Stimulated activated CD4-positive, alpha-beta T cell treated with anti-CD3 and anti-CD28 coated beads, Interleukin-2, amount 100 ng/mL, for 24 hours (primary cell): ENCODE measurements at regions not wholly inside any gene's neighbourhood (a gene's known extent, or its start where the extent isn't known, plus 50 kb on each side); places are given as distances from the start of the nearest gene placed in this dataset.

Experiments
- DNase-seq, 2 donors: peaks; one replicate each; pipeline ENCODE4 v3.0.0-alpha.2; 2020

DNA sequence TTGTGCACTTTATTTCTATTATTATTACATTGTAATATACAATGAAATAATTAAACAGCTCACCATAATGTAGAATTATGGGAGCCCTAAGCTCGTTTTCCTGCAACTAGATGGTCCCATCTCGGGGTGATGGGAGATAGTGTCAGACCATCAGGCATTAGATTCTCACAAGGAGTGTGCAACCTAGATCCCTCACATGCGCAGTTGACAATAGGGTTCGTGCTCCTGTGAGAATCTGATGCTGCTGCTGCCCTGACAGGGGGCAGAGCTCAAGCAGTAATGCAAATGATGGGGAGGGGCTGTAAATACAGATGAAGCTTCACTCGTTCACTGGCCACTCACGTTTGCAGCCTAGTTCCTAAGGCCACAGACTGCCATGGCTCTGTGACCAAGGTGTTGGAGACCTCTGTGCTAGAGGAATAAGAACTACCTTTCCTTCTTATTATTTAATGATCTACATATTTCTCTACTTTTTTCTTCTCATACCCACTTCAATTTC is 492.9 kb upstream of the INTU start:
- no peak for DNase-seq

DNA sequence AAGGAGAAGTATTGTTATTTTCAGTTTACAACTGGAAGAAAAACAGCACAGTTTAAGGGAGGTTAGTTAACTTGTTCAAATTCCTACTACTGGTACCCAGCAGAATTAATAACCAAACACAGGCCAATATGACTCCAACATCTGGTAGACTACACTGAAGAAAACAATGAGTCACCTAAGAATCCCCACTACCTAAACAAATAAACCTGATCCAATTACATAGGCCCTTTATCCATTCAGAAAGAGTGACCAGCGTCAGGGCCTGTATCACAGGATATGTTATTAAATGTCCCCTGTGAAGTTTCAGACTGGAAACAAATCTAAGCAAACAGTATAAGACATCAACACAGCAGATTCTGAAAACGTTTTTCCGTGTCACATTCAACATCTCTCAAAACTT is 492.5 kb upstream of the INTU start:
- DNase-seq = no peak

DNA sequence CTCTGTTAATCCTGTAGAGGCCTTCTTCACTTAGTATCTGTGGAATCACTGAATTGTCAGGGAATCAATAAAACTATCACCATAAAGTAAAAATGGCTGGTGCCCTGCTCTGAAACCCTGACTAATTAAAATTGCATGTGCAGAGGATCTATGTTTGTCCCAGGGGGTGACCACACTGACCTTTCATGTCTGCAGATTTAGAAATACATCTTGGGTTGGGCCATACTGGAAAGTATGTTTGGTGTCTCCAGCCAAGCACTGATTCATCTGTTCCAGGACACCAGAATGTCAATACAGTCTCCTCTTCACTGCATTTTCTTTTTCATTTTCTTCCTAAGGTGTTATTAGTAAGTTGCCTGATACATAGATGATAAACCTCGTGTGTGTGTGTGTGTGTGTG is 490.9 kb upstream of the INTU start:
- DNase-seq = no peak

DNA sequence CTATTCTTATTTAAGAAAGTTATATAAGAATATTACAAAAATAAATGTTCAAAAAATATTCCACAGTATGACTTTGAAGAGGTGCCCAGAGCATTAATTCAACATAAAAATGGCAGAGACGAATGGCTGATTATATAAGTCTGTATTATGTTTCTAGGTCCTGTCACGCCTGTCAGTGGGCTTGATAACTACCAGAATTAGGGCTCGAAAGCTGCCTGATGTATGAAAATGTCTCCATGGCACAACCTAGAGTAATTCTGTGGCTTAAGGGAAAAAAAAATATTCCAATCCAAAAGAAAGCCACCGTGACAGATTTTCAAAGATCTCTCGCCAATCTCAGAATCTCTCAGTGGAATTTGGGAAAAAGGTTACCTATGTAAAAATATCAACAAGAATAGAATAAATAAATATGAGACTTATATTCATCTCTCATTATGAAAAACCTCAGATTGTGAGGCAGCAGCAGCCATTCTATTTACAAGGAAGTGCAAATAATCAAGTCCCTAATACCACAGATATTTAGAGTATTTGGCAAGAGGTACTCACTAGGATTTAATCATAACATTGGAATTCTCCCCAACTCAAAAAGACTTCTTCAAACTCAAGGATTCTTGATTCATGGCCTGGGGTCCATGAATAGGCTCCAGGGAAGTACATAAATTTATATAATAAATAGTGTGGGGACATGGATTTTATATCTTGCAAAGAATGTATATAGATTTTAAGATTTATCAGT is 489.1 kb upstream of the INTU start:
- no peak for DNase-seq

DNA sequence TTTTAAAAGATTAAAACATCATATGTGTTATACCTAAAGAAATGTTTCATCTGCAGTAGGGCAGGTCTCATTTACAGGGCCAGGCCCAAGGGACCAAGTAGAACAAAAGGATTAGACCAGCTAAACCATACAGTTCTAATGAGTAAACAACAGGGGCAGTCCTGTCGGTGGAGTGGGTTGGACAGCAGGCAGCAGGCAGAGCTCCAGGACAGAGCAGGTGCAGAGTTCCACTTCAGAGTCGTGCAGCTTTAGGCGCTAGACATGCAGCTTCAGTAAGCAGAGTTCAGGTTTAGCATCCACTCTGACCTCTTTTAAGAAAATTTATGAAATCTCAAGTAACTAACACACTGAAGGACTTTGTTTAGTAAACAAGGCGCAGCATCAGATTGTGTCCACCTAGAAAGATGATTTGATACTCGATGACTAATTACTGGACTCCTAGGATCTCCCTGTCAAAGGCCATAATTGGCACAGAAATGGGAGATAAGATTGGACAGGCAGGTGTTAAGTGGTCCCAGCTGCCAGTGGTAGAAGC is 487.7 kb upstream of the INTU start:
- DNase-seq = no peak

DNA sequence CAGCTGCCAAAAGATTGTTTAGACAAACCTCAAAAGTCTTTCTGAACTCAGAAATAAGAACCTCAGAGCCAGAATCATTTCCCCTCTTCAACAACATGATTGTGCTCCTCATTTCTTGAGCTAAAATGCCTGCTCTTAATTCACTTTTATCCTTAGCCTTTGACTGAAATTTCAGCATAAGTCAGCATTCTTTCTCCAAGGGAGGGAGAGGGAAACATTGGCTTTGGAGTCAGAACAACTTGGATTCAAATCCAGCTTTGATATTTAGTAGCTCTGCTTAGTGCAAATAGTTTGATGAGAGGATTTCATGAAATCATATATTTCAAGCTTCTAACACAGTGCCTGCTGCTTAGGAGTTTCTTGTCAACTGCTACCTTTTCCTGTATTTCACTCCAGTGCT is 484.6 kb upstream of the INTU start:
- DNase-seq = no peak

DNA sequence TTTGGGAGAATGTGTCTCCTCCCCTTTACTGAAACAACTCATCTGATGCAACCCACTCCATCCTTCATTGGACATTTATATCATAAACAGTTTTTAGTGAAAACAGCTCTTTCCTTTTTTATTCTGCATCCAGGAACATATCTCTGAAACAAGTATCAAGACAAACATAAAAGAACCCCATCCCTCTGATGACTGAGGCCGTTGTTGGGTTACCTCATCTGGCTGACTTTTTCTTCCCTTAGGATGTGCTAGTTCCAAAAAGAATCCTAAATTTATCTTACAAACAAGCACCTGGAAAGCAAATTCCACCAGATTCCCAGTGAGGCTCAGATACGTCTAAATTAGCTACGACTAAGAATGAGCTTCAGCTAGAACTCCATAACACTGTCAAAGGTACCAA is 483.7 kb upstream of the INTU start:
- no peak for DNase-seq

DNA sequence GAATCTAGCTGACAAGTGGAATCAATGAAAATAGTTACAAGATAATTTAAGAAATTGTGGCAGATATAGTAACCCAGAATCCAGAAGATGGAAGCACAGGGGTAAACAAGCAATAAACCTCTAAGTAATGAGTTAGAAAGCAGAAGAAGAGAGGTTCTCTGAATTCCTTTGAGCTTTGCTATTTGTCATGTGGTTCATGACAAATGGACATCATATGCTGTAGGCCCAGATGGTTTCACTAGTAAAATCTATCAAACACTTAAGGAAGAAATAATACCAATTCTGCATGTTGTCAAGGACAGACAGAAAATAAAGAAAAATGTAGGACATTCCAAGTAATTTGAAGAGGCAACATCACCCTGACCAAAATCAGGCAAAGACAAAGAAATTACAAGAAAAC is 480.8 kb upstream of the INTU start:
- DNase-seq = no peak

DNA sequence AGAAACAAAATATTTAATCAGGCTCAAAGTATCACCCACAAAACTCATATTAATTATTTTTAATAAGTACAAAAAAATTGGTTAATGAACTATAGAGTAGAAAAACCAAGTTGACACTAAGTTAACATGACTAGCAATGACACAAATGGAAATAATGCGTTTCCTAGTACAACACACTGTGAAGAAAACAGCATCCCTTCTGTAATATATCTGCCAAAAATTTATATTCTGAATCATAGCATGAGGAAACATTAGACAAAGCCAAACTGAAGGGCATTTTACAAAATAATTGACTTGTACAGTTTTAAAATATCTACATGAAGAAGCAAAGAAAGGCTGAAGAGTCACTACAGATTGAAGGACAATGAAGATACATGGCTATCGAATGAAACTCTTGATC is 477.6 kb upstream of the INTU start:
- no peak for DNase-seq

DNA sequence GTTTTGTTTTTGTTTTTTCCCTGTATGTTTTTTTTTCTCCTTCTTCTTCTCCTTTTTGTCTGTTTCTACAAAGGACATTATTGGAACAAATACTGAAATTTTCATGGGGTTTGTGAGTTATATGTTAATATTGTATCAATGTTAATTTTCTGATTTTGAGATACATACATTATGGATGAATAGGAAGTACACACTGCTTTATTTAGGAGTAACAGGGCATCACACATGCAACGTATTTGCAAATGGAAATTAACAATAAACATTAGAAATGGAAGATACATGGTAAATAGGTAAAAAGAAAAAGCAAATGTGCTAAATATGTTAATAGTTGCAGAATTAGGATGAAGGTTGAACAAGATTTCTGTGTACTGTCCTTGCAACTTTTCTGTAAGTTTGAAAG is 477.2 kb upstream of the INTU start:
- no peak for DNase-seq

DNA sequence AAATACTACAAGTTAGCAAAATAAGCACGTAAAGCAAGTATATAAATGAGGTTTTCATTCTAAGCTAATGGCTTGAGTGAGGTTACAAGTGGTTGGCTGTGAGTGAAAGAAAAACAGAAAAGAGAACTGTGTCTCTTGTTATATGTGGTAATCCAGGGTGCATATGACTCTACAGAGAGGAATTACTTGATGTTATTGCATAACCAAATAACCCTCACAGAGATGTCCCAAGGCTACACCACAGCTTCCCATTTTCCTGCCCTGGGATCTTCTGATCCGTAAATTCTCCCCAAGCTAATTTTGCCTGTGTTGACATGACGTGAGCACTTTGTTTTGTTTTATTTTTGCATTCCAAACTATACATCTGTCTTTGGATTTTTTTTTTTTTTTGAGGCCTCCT is 470.0 kb upstream of the INTU start:
- no peak for DNase-seq

DNA sequence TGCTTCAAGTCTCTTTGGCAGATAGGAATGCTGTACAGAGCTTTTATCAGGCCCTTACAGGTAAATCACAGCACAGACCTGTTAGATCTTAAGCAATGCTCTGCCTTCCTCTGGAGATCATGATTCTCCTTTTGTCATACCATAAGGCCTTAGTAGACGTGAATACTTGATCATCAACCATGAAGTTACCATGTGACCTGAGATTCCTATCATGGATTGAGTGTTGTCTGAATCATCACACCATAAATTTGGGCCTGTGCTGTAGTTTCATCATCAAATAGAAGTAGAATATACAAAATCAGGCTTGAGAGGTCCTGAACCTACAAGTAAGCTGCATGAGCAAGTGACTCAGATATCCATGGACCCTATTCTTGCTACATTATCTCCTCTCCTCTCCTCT is 466.8 kb upstream of the INTU start:
- DNase-seq = no peak

DNA sequence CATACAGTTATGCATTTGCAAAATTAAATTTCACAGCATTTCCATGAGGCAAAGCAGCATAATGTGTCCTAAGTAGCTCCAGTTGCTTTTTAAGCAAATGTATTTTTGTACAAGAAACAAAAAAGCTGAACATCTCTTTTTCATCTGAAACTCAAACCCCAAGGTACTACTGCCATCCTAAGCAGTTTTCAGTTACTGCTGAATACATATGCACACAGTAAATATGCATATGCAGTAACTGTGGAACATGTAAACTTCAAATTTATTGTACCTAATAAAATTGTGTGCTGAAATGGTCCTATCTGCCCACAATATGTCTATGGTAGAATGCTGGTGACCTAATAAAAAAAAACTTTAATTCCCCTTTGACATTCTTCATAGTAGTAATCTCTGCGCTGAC is 458.6 kb upstream of the INTU start:
- no peak for DNase-seq

DNA sequence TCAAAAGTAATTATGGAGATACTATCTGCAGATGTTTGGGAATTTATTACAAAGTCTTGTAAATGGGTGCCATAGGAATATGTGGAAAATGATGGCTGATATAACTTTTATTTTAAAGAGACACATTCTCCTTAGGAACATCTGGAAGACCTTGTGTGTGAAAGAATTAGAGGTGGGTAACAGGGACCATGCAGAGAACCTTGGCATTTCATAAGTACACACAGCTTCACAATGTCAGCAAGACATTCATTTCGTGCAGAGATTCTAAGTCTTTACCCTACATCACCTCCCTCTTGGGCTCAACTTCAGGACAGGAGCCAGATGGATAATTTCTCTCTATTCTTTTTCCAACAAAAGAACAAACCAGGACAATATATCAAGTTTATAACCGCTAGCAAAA is 458.1 kb upstream of the INTU start:
- no peak for DNase-seq

DNA sequence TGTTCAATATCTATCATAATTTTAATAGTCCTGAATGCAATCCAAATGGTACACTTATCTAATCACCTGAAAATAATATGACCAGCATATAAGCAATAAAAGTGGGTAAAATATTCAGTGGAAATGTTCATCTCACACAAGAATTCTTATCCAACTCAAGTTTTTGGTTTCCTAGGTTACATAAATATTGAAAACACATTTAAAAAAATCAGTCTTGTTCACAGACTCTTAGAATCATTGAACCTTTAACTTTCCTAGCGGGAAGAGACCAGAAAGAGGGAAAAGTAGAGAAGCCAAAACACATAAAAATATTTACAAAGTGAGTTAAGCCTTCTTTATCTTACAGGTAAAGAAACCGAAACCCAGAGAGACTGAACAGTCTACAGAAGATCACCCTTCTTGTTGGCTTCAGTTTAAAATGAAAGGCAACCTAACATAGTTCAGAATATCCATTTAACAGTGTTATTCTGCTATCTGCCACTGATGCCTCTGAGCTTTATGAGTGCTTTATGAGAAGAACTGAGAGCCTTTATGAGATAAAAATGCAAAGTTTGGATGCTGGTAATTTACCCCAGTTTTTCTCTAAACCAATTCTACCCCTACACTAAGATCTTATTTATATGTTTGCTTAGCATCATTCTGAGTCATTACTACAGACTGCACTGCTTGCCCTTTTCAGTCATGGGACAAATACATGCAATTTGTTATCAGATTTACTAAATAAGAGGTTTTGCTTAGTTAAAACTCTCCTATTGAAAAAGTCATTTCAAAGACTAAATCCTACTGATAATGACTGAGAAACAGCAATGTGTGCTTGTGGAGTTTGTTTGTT is 453.3 kb upstream of the INTU start:
- DNase-seq = no peak

DNA sequence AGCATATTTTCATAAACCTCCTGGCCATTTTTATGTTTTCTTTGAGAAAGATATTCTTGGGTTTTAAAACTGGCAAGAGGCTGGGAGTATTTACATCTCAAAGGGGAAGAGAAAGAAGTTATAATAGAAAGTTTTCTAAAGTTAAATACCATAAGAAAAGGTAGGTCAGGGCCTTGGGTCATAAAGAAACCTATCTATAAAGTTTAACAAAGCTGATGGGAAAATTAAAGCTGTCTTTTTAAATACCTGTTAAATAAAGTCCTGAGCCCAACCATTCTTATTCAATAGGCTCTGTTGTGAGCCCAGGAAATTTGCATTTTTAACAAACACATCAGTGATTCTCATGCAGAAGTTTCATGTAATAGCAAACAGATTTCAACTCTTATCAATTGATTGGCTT is 451.8 kb upstream of the INTU start:
- DNase-seq = no peak

DNA sequence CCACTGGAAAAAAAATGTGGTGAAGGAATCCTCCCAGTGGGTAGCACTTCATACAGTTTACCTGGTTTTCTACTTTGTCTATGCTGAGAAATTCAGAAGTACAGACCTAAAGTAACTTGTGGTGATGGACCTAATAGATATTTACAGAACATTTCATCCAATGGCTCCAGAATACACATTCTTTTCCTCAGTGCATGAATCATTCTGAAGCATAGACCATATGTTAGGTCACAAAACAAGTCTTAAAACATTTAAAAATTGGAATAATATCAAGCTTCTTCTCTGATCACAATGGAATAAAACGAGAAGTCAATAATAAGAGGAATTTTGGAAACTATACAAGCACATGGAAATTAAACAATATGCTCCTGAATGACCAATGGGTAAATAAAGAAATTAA is 450.1 kb upstream of the INTU start:
- no peak for DNase-seq

DNA sequence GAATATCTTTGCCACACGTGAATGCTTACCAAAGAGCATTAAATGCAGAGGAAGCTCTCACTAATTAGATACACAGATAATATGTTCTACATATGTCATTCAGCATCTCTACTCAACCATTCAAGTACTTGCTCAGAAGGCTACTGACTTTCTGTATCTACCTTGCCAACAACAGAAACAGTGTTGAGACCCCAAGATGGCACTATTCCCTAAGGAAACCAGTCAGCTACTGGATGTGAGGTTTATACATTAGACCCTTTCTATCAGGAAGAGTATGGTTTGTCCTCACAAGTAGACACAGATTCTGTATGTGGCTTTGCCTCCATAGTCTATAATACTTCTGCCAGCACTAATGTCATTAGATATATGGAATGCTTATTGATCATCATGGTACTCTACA is 443.9 kb upstream of the INTU start:
- DNase-seq = no peak

DNA sequence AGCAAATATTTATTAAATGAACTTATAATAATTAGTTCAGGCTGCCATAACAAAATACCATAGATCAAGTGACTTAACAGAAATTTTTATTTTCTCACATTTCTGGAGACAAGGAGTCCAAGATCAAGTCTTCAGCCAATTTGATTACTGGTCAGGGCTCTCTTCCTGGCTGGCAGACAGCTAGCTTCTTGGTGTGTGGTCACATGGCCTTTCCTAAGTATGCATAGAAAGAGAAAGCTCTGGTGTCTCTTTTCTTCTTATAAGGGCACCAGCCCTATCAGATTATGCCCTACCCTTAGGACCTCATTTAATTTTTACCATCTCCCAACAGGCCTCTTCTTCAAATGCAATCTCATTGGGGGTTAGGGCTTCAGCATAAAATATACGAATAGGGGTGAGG is 438.5 kb upstream of the INTU start:
- DNase-seq = no peak

DNA sequence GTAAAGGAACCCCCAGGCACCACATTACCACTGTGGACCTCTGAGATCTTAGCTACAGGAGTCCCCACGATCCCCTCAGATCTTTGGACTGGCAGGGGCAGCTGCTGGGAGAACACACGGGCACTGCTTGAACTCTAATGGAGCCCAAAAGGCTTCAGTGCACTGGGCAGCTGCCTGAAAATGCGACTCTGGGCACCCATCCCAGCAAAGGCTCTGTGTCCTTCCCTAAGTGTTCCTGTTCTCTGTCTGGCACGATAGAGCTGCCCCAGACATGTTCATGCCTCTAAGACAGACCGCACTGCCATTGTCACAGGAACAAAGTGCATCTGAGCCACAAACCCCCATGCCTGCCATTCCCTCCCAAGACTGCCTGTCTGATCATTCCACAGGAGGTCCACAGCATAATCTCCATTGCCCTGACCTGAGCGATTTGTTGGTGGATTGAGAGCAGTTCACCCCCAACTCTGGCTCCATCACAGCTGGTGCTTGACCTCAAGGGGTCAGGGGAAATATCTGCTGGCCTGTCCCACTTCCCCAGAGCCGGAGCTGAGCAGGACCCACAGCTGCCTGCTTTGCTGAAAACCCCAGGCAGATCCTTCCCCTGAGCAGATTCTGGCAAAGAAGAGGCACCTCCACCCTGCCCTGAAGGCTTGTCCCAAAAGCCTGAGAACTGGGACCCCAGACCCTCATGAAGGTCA is 436.0 kb upstream of the INTU start:
- DNase-seq = no peak

DNA sequence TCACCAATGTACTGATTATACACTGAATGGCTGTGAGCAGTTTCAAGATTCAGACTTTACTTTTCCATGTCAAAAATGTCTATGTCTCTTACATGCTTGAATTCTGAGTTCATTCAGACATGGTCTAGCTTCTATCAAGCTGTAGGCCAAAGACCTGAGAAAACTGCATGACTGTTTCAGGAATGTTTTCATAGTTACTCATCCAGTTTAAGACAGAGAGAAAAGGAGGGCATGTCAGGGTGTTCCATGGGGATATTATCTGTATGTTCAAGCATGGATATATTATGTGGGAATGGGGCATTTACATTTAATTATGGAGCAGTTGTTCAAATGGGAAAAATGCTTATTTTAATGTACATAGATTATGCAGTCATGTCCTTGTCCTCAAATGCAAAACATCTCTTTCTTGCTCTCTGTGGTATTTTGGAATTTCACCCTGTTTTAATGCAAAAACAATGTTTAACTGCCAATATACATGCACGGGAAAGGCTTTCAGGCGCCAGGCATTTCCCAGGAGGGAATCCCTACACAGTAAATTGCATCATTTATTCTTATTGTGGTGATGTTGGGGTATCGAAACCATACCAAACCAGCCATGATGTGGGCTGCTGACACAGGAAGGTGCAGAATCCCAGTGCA is 429.1 kb upstream of the INTU start:
- no peak for DNase-seq

DNA sequence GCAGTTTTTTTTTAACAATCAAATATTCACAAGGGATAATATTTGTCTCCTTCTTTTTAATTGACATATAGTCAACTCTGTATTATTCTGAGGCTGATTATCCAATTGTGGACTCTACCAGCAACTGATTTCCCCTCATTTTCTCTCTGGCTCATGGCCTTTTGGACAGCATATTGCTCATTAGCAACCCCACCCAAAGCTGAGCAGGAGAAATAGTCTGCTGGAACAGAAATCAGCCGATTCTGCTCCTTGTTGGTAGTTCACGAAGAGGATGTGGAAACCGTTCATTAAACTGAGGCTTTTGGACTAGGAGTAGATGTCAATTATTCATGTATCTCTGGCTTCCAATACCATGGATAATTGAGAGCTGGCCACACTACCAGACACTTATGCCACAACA is 428.4 kb upstream of the INTU start:
- DNase-seq = no peak

DNA sequence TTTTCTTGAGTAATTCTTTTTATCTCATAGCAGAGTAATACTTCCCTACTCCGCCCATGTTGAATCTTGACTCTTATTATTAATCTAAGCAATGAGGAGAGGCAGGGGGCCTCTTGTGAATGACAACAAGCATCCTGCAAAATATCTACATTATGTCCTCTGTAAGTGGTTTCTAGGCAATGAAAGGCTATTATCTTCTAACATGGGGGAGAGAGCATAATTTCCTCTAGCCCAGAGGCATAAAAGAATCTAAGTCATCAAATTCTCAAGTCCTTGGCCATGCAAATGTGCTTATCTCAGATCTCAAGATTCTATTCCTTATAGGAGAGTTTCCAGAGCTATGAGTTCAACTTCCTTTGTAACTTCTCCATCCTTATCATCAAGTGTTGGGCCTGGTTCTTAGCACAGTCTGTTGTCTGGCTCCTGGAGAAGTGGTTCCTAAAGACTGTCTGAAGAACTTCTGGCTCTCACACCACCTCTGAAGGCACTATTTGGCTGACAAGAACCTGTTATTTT is 423.1 kb upstream of the INTU start:
- no peak for DNase-seq
